Liver (tissue), 3 donors: ENCODE measurements at regions not wholly inside any gene's neighbourhood (a gene's known extent, or its start where the extent isn't known, plus 50 kb on each side); places are given as distances from the start of the nearest gene placed in this dataset.

Experiments used
- CTCF ChIP-seq: fragments of 150-350 bp; IDR thresholded peaks from 2 replicates; pipeline ENCODE4 v1.5.1; 2017; ENCODE audit warnings: improper control_type of control experiment, low read depth, low read length; ENCODE audit not compliant: missing input control
- TAF1 ChIP-seq: conservative IDR thresholded peaks from 2 replicates; pipeline ENCODE4 v1.6.1; 2016; ENCODE audit warnings: antibody characterized with exemption, mild to moderate bottlenecking
- donor health status: healthy.
- donor health status: healthy.

GRCh38 chrY:8712296-8712695 is 625.0 kb upstream of the TSPY4 start:
- TF ChIP-seq TAF1 (no peak), CTCF (no peak)
